GM12892 (cell line): ENCODE measurements at regions not wholly inside any gene's neighbourhood (a gene's known extent, or its start where the extent isn't known, plus 50 kb on each side); places are given as distances from the start of the nearest gene placed in this dataset.

ENCODE experiments used
- POLR2A ChIP-seq: IDR thresholded peaks from 2 replicates; pipeline ENCODE4 v1.6.1; 2011; ENCODE audit warnings: low read depth, low read length, control low read depth
- POLR2AphosphoS5 ChIP-seq: IDR thresholded peaks from 2 replicates; pipeline ENCODE4 v1.6.1; 2011; ENCODE audit warnings: low read depth, low read length, control low read depth

DNA sequence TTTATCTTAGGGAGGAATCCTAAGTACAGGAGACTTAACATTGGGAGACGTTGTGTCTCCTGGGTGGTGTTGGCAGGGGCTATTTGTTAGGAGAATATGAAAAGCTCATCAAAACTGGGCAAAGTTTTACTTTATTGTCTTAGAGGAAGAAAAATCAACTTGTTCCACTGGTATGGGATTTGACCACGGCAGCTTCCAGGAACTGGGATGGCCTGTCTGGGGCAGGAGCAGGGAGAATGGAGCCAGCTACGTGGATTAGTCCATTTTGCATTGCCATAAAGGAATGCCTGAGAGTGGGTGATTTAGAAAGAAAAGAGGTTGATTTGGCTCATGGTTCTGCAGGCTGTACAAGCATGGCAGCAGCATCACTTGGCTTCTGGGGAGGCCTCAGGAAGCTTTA lies 198.4 kb downstream of the ADAMTS15 start:
- no peak for TF ChIP-seq POLR2A
- TF ChIP-seq POLR2AphosphoS5: no peak
